BJ (cell line): ENCODE measurements at regions not wholly inside any gene's neighbourhood (a gene's known extent, or its start where the extent isn't known, plus 50 kb on each side); places are given as distances from the start of the nearest gene placed in this dataset.

Source experiments
- CTCF ChIA-PET: fragments of 350-600 bp; formaldehyde crosslinking; extraction: SDS; loops from one replicate; lab custom pipeline; 2021; ENCODE audit warnings: antibody characterized with exemption, inconsistent platforms; lab: Yijun Ruan, JAX
- POLR2A ChIA-PET: fragments of 300-600 bp; sonication (Branson Sonifier 250); formaldehyde crosslinking; extraction: SDS; loops from one replicate; lab custom pipeline; 2021; ENCODE audit warnings: antibody characterized with exemption; lab: Charles Lee
- DNase-seq: peaks from one replicate; pipeline ENCODE4 v3.0.0-alpha.2; 2011; ENCODE audit warnings: low read depth
- H3K27me3 ChIP-seq: 2 replicates; pipeline ENCODE4 v1.6.0; 2011; ENCODE audit warnings: low read length; ENCODE audit not compliant: control insufficient read depth, insufficient read depth
- H3K36me3 ChIP-seq: 2 replicates; pipeline ENCODE4 v1.5.1; 2011; ENCODE audit warnings: low read length; ENCODE audit not compliant: control insufficient read depth, insufficient read depth
- H3K4me3 ChIP-seq: 2 replicates; pipeline ENCODE4 v1.5.1; 2011; ENCODE audit warnings: low read depth, mild to moderate bottlenecking, control low read depth, low read length
- CTCF ChIP-seq: IDR thresholded peaks from 2 replicates; pipeline ENCODE4 v1.5.1; 2011; ENCODE audit warnings: low read depth, mild to moderate bottlenecking, control low read depth, inconsistent platforms, low read length, moderate library complexity; ENCODE audit not compliant: insufficient read depth

GRCh38 chr2:196487417-196487816, 152.1 kb upstream of the CCDC150 start:
- ChIA-PET POLR2A (no interaction called here), CTCF (interaction anchor here (1.3 kb wide), 1 partner anchor 19 kb away, joined by 3 read pairs; no protein-coding TSS in a partner anchor)
- Histone ChIP-seq H3K36me3 (no peaks in the 10 kb centered on the region), H3K27me3 (no peaks in the 10 kb centered on the region), H3K4me3 (no peak overlapping the region)
- TF ChIP-seq CTCF: no peak
- no peak for DNase-seq

DNA sequence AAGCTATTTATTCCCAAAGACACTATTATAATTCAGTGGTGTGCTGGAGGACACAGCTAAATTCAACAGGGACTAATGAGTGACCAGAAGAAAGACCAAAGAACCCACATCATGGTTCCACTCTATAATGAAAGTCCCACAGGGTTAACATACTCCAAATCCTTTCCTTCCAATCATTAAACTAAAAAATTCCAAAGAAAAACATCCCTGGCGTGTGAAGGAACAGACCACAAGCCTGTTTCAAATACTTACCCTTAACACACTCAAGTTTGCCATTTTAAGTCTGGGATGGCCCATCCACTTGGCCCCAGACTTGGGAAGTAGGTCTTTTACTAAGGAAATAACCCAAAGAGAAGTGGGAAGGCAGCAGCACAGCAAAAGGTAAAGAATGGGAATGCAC, 150.1 kb upstream of the CCDC150 start:
- no peaks in the 10 kb centered on the region for H3K36me3 ChIP-seq
- DNase-seq: no peak
- no peak for TF ChIP-seq CTCF
- CTCF ChIA-PET: interaction anchor here (0.9 to 1.4 kb wide), 2 partner anchors 8 to 10 kb away, joined by 3 to 4 read pairs; no protein-coding TSS in a partner anchor
- no peak overlapping the region for H3K4me3 ChIP-seq
- H3K27me3 ChIP-seq: no peaks in the 10 kb centered on the region
- POLR2A ChIA-PET: no interaction called here

DNA sequence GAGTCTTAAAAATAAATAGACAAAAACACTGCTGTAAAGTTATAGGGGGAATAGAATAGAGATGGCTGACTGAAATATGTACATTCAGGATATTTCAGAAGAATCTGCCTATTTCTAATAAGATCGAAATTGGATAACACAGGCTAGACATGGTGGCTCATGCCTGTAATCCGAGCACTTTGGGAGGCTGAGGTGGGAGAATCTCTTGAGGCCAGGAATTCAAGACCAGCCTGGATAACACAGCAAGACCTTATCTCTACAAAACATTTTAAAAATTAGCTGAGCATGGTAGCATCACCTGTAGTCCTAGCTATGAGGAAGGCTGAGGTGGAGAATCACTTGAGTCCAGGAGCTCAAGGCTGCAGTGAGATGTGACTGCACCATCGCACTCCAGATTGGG, 146.6 kb upstream of the CCDC150 start:
- no peak for DNase-seq
- Histone ChIP-seq H3K27me3 (no peaks in the 10 kb centered on the region), H3K36me3 (no peaks in the 10 kb centered on the region), H3K4me3 (no peak overlapping the region)
- CTCF ChIA-PET: no interaction called here
- POLR2A ChIA-PET: no interaction called here
- TF ChIP-seq CTCF: no peak

DNA sequence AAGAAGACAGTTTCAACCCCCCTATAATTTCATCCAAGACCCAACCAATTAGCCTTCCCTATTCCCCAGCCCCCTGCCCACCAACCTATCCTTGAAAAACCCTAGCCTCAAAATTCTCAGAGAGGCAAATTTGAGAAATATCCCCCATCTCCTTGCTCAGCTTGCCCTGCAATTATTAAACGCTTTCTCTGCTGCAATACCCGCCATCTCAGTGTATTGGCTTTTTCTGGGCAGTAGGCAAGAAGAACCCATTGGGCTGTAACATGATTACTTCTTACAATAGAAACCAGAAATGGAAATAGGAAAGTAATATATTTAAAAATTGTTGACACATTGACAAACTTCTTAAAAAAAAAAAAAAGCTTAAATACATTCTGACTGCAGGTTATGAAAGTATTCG, 140.6 kb upstream of the CCDC150 start:
- POLR2A ChIA-PET: no interaction called here
- TF ChIP-seq CTCF: no peak
- no peak for DNase-seq
- CTCF ChIA-PET: interaction anchor here (1.6 kb wide), 1 partner anchor 12 kb away, joined by 7 read pairs; no protein-coding TSS in a partner anchor
- no peaks in the 10 kb centered on the region for H3K27me3 ChIP-seq
- H3K36me3 ChIP-seq: no peaks in the 10 kb centered on the region
- no peak overlapping the region for H3K4me3 ChIP-seq

- no peak for TF ChIP-seq CTCF
- POLR2A ChIA-PET: no interaction called here
- Histone ChIP-seq H3K27me3 (no peaks in the 10 kb centered on the region), H3K4me3 (no peak overlapping the region), H3K36me3 (no peaks in the 10 kb centered on the region)
- CTCF ChIA-PET: interaction anchor here (1.6 kb wide), 1 partner anchor 13 kb away, joined by 7 read pairs; no protein-coding TSS in a partner anchor
- no peak for DNase-seq
These were observed 139.8 kb upstream of the CCDC150 start for GRCh38 chr2:196499686-196500085.
